HUDEP-2 (cell line): ENCODE measurements at regions not wholly inside any gene's neighbourhood (a gene's known extent, or its start where the extent isn't known, plus 50 kb on each side); places are given as distances from the start of the nearest gene placed in this dataset.

Experiments
- DNase-seq, 76 experiments: peaks; one replicate each; lab custom pipeline; 2025; ENCODE audit not compliant: unreplicated experiment in 76 of 76; lab: John Stamatoyannopoulos, UW

GRCh38 chr6:132244744-132245143 lies 156.5 kb downstream of the MOXD1 start:
- no peak for DNase-seq

GRCh38 chr6:132236744-132237143 lies 164.5 kb downstream of the MOXD1 start:
- DNase-seq = no peak

GRCh38 chr6:132236281-132236680 lies 165.0 kb downstream of the MOXD1 start:
- DNase-seq = no peak

GRCh38 chr6:132235596-132236280 lies 165.5 kb downstream of the MOXD1 start:
- DNase-seq = no peak

- DNase-seq = no peak
Observed at GRCh38 chr6:132234356-132234755, 166.9 kb downstream of the MOXD1 start.

GRCh38 chr6:132231121-132231884 lies 170.0 kb downstream of the MOXD1 start:
- no peak for DNase-seq

GRCh38 chr6:132228894-132229293 lies 172.4 kb downstream of the MOXD1 start:
- no peak for DNase-seq

- no peak for DNase-seq
Observed at GRCh38 chr6:132227904-132228303, 173.4 kb downstream of the MOXD1 start.

GRCh38 chr6:132224943-132225342 lies 176.3 kb downstream of the MOXD1 start:
- DNase-seq = no peak

- DNase-seq = no peak
Observed at GRCh38 chr6:132220800-132221199, 180.5 kb downstream of the MOXD1 start.

GRCh38 chr6:132219901-132220300 lies 181.4 kb downstream of the MOXD1 start:
- no peak for DNase-seq

- DNase-seq = peak in 1 of 76 experiments; percentile 4
Observed at GRCh38 chr6:132218059-132218696, 183.1 kb downstream of the MOXD1 start.

GRCh38 chr6:132215805-132216204 lies 185.5 kb downstream of the MOXD1 start:
- DNase-seq = no peak

GRCh38 chr6:132214716-132215115 lies 186.6 kb downstream of the MOXD1 start:
- no peak for DNase-seq

GRCh38 chr6:132213732-132214131 lies 187.5 kb downstream of the MOXD1 start:
- DNase-seq = no peak

- no peak for DNase-seq
Observed at GRCh38 chr6:132213191-132213590, 188.1 kb downstream of the MOXD1 start.

GRCh38 chr6:132210886-132211563 lies 190.2 kb downstream of the MOXD1 start:
- DNase-seq = no peak

GRCh38 chr6:132209351-132209750 lies 191.9 kb downstream of the MOXD1 start:
- DNase-seq = no peak

GRCh38 chr6:132207991-132208390 lies 193.3 kb downstream of the MOXD1 start:
- no peak for DNase-seq

GRCh38 chr6:132205946-132206345 lies 195.3 kb downstream of the MOXD1 start:
- no peak for DNase-seq

GRCh38 chr6:132204591-132204990 lies 196.7 kb downstream of the MOXD1 start:
- no peak for DNase-seq
